ENCODE measurements at regions not wholly inside any gene's neighbourhood (a gene's known extent, or its start where the extent isn't known, plus 50 kb on each side); places are given as distances from the start of the nearest gene placed in this dataset.
A peak's percentile ranks its signal among the peaks of the same experiment; 100 is the strongest.

DNA sequence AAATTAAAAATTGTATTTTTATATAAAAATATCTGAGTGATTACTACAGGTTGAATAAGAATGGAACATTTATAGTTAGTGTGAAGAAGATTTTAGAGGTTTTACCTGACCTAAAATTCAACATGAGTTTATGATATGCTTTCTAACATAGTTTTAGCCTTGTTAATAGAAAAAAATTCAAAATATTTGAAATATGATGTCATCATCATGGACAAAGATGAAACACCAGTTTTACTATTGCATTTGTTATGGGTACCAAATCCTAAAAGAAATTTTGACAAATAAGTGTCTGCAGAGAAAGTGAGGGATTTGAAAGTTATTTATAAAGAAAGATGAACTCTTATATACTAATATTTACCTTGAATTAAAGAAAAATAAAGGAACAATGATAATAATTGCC, 479.7 kb downstream of the TBC1D32 start:
- DNase-seq = no peak
- H3K36me3 ChIP-seq = no peaks in the 10 kb centered on the region
- no peaks in the 10 kb centered on the region for H3K27me3 ChIP-seq (ENCODE audit: insufficient read depth, low read depth, severe bottlenecking)
- H3K27ac ChIP-seq = no peak overlapping the region
- TF ChIP-seq CTCF (IDR thresholded peaks at IDR 0.05; ENCODE audit: low read depth, low read length) = no peak
- H3K4me3 ChIP-seq (ENCODE audit: low read depth, low read length) = no peak overlapping the region
- H3K9me3 ChIP-seq (ENCODE audit: severe bottlenecking) = no peaks in the 10 kb centered on the region

- no peaks in the 10 kb centered on the region for H3K27me3 ChIP-seq (ENCODE audit: insufficient read depth, low read depth, severe bottlenecking)
Measured at GRCh38 chr6:120853489-120853888, 480.8 kb downstream of the TBC1D32 start.

DNA sequence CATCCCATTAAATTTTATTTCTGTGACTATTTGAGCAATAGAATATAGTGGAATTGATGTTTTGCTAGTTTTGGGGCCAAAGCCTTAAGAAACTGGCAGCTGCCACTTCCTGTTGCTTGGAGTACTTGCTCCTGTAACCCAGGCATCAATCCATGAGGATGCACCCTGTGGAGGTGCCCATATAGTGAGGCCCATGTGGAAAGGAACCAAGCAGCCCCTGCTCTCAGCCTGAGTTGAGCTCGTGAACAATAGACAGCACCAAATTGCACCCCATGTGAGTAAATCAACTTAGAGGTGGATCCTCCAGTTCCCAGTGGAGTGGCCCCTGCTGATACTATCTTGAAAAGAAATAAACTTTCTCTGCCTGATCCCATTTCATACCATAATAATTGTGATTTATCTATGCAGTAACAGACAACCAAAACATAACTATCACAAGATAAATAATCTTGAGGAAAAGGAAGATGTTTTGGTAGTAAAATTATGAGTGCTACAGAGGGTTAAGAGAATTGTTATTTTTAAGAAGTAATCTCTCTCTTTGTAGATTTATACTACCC, 481.9 kb downstream of the TBC1D32 start:
- Histone ChIP-seq H3K4me3 (ENCODE audit: low read depth, low read length) (no peak overlapping the region), H3K27me3 (ENCODE audit: insufficient read depth, low read depth, severe bottlenecking) (no peaks in the 10 kb centered on the region), H3K36me3 (no peaks in the 10 kb centered on the region), H3K27ac (no peak overlapping the region), H3K9me3 (ENCODE audit: severe bottlenecking) (no peaks in the 10 kb centered on the region)
- no peak for DNase-seq
- TF ChIP-seq CTCF (IDR thresholded peaks at IDR 0.05; ENCODE audit: low read depth, low read length) = no peak

More at GRCh38 chr6:120853489-120853888, 480.8 kb downstream of the TBC1D32 start:
- Histone ChIP-seq H3K4me3 (ENCODE audit: low read depth, low read length) (no peak overlapping the region), H3K9me3 (ENCODE audit: severe bottlenecking) (no peaks in the 10 kb centered on the region), H3K27ac (no peak overlapping the region), H3K36me3 (no peaks in the 10 kb centered on the region)
- TF ChIP-seq CTCF (IDR thresholded peaks at IDR 0.05; ENCODE audit: low read depth, low read length) = no peak
- DNase-seq = no peak

DNA sequence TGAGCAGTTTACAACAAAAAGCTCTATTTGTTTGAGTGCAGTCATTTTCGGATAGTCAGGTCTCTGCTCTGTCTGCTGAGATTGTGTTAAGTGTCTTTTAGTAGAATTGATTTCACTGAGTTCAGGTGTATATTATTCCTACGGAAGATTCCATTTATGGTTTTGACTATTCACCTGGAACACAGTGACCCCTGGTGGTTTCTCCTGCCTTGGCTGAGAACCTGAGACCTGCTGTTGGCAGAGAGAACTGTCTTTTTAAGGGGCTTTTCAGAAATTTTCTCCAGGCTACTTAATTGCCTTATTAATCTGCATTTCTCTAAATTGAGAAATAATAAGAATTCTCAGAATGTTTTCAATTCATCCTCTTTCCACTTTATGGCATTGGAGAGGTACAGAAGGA, 508.0 kb downstream of the TBC1D32 start:
- H3K27ac ChIP-seq = no peak overlapping the region
- peak; percentile 57 for TF ChIP-seq CTCF (IDR thresholded peaks at IDR 0.05; ENCODE audit: low read depth, low read length)
- no peaks in the 10 kb centered on the region for H3K9me3 ChIP-seq (ENCODE audit: severe bottlenecking)
- H3K4me3 ChIP-seq (ENCODE audit: low read depth, low read length) = no peak overlapping the region
- H3K36me3 ChIP-seq = no peaks in the 10 kb centered on the region
- DNase-seq = peak; percentile 58
- no peaks in the 10 kb centered on the region for H3K27me3 ChIP-seq (ENCODE audit: insufficient read depth, low read depth, severe bottlenecking)

GRCh38 chr6:120816794-120817193, 517.5 kb downstream of the TBC1D32 start:
- no peak overlapping the region for H3K4me3 ChIP-seq (ENCODE audit: low read depth, low read length)
- H3K27ac ChIP-seq = no peak overlapping the region
- no peak for DNase-seq
- H3K36me3 ChIP-seq = no peaks in the 10 kb centered on the region
- H3K9me3 ChIP-seq (ENCODE audit: severe bottlenecking) = no peaks in the 10 kb centered on the region
- no peaks in the 10 kb centered on the region for H3K27me3 ChIP-seq (ENCODE audit: insufficient read depth, low read depth, severe bottlenecking)
- no peak for TF ChIP-seq CTCF (IDR thresholded peaks at IDR 0.05; ENCODE audit: low read depth, low read length)

GRCh38 chr6:120805276-120805675, 529.0 kb downstream of the TBC1D32 start:
- no peak for TF ChIP-seq CTCF (IDR thresholded peaks at IDR 0.05; ENCODE audit: low read depth, low read length)
- Histone ChIP-seq H3K27me3 (ENCODE audit: insufficient read depth, low read depth, severe bottlenecking) (no peaks in the 10 kb centered on the region), H3K27ac (no peak overlapping the region), H3K4me3 (ENCODE audit: low read depth, low read length) (no peak overlapping the region), H3K9me3 (ENCODE audit: severe bottlenecking) (no peaks in the 10 kb centered on the region), H3K36me3 (no peaks in the 10 kb centered on the region)
- no peak for DNase-seq
